ENCODE measurements at regions not wholly inside any gene's neighbourhood (a gene's known extent, or its start where the extent isn't known, plus 50 kb on each side); places are given as distances from the start of the nearest gene placed in this dataset.

DNA sequence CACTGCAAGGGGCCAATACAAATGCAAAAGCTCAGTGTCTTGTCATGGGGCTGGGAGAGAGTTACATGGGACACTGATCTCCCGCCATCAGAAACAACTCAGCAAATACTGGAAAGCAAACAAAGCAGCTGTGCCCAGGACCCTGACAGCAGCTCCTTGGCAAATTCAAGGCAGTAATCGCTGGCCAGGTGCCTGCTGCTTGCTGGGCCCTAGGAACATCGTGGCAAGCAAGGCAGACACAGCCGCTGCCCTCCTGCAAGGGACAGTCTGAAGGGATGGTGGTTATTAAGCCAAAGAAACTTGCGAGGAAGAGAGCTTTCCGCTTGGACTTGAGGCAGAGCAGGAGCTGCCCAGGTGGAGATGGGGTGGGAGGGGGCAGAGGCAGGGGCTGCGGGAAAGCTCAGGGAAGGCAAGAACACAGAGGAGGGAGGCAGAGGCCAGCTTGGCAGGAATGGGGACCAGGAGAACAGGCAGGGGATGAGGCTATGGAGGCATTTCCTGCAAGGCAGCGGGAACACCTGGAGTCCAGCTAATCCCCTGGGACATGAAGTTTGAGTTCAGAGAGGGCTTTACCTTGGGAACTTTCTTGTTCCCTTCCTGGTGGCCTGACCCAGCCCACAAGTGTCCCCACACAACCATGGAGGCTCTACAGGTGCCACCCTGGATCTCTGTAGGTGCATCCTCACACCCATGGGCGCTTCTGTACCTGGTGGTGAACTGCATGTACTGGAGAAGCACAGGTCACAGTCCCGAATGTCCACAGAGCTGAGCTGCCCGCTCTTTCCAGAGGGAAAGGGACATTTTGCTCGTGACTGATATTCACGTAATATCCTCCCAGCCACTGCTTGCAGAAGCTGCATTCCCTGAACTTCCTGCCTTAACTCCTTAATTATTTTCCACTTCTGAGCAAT lies 78.7 kb upstream of the ATP2B2 start:
- TF ChIP-seq POLR2A (IDR thresholded peaks at IDR 0.05) (no peak), CTCF (IDR thresholded peaks at IDR 0.05) (no peak)

All from Peyer's patch (tissue), 4 donors.